Panc1 (cell line): ENCODE measurements at regions not wholly inside any gene's neighbourhood (a gene's known extent, or its start where the extent isn't known, plus 50 kb on each side); places are given as distances from the start of the nearest gene placed in this dataset.

Source experiments
- POLR2AphosphoS5 ChIP-seq: IDR thresholded peaks from 2 replicates; pipeline ENCODE4 v1.6.1; 2012; ENCODE audit warnings: mild to moderate bottlenecking, low read depth, low read length, moderate library complexity
- REST ChIP-seq, 2 experiments: IDR thresholded peaks; 2 replicates each; pipeline ENCODE4 v1.6.1; 2011 to 2012; ENCODE audit warnings: low read depth in 2 of 2, control low read depth in 1 of 2, low read length in 1 of 2, mild to moderate bottlenecking in 1 of 2, moderate library complexity in 1 of 2; ENCODE audit not compliant: insufficient read depth in 1 of 2
- SIN3A ChIP-seq: IDR thresholded peaks from 2 replicates; pipeline ENCODE4 v1.6.1; 2012; ENCODE audit warnings: low read depth, mild to moderate bottlenecking, low read length, moderate library complexity, borderline replicate concordance; ENCODE audit not compliant: insufficient read depth
- TF ChIP-seq, protein P1 (sequence below): fragments of 450-650 bp; IDR thresholded peaks from 2 replicates; pipeline ENCODE4 v1.5.1; 2017; ENCODE audit warnings: mild to moderate bottlenecking

- TF ChIP-seq POLR2AphosphoS5 (no peak), REST (IDR thresholded peaks at IDR 0.05; ENCODE audit: insufficient read depth in 1 of 2, low read depth in 2 of 2, low read length in 1 of 2) (no peak), SIN3A (no peak)
- TF ChIP-seq, protein P1, sequence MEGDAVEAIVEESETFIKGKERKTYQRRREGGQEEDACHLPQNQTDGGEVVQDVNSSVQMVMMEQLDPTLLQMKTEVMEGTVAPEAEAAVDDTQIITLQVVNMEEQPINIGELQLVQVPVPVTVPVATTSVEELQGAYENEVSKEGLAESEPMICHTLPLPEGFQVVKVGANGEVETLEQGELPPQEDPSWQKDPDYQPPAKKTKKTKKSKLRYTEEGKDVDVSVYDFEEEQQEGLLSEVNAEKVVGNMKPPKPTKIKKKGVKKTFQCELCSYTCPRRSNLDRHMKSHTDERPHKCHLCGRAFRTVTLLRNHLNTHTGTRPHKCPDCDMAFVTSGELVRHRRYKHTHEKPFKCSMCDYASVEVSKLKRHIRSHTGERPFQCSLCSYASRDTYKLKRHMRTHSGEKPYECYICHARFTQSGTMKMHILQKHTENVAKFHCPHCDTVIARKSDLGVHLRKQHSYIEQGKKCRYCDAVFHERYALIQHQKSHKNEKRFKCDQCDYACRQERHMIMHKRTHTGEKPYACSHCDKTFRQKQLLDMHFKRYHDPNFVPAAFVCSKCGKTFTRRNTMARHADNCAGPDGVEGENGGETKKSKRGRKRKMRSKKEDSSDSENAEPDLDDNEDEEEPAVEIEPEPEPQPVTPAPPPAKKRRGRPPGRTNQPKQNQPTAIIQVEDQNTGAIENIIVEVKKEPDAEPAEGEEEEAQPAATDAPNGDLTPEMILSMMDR = no peak
These were observed 244.5 kb upstream of the SOX14 start for GRCh38 chr3:137519602-137520001.
